Gastroesophageal sphincter (tissue), 4 donors: ENCODE measurements at regions not wholly inside any gene's neighbourhood (a gene's known extent, or its start where the extent isn't known, plus 50 kb on each side); places are given as distances from the start of the nearest gene placed in this dataset.

ENCODE experiments used
- ATAC-seq: fragments of 150-250 bp; one replicate; pipeline ENCODE4 v1.9.1; 2016; ENCODE audit warnings: mild to moderate bottlenecking, moderate library complexity
- H3K27ac ChIP-seq, 4 donors: fragments of 200-600 bp; sonication (generic) in 3 of 4; 1 replicate in 3 of 4; 2 replicates in 1 of 4; pipeline ENCODE4 v1.5.1; 2016 to 2019
- H3K27me3 ChIP-seq: fragments of 200-600 bp; sonication (generic); one replicate; pipeline ENCODE4 v1.5.1; 2019
- H3K36me3 ChIP-seq, 2 donors: fragments of 200-600 bp; sonication (generic); one replicate each; pipeline ENCODE4 v1.5.1; 2019; ENCODE audit warnings: control low read depth in 1 of 2
- H3K4me1 ChIP-seq, 3 donors: fragments of 200-600 bp; sonication (generic); 1 replicate in 2 of 3; 2 replicates in 1 of 3; pipeline ENCODE4 v1.5.1; 2016 to 2019; ENCODE audit warnings: control low read depth in 2 of 3
- H3K4me3 ChIP-seq, 2 donors: fragments of 200-600 bp; sonication (generic); one replicate each; pipeline ENCODE4 v1.5.1; 2019; ENCODE audit warnings: mild to moderate bottlenecking in 1 of 2, moderate library complexity in 1 of 2
- H3K9me3 ChIP-seq, 3 donors: fragments of 200-600 bp; sonication (generic); one replicate each; pipeline ENCODE4 v1.5.1; 2017 to 2019; ENCODE audit warnings: control low read depth in 2 of 3
- CTCF ChIP-seq, 4 experiments: fragments of 200-600 bp in 2 of 4; fragments of 450-650 bp in 2 of 4; sonication (generic) in 1 of 4; IDR thresholded peaks; one replicate each; pipeline ENCODE4 v1.5.1; 2017 to 2019; ENCODE audit warnings: antibody characterized with exemption in 4 of 4, mild to moderate bottlenecking in 2 of 4, moderate library complexity in 2 of 4
- EP300 ChIP-seq: sonication (generic); formaldehyde crosslinking; IDR thresholded peaks from one replicate; pipeline ENCODE4 v1.6.1; 2017; ENCODE audit warnings: antibody characterized with exemption, mild to moderate bottlenecking
- POLR2A ChIP-seq, 2 donors: fragments of 450-650 bp; IDR thresholded peaks; one replicate each; pipeline ENCODE4 v1.6.1; 2017; ENCODE audit warnings: antibody characterized with exemption in 2 of 2, mild to moderate bottlenecking in 2 of 2, moderate library complexity in 1 of 2
- POLR2AphosphoS5 ChIP-seq: sonication (generic); formaldehyde crosslinking; IDR thresholded peaks from one replicate; pipeline ENCODE4 v1.6.1; 2017; ENCODE audit warnings: antibody characterized with exemption
- WGBS, 2 donors: methylation state at CpG; one replicate each; pipeline ENCODE4 v1.1.5; 2018; ENCODE audit warnings: low coverage in 1 of 2; 5-methylcytosine and 5-hydroxymethylcytosine counted together

GRCh38 chr12:47351526-47351925, 271.8 kb upstream of the AMIGO2 start:
- no peak overlapping the region for H3K27ac ChIP-seq
- no peak for ATAC-seq
- no peaks in the 10 kb centered on the region for H3K4me1 ChIP-seq
- no peaks in the 10 kb centered on the region for H3K27me3 ChIP-seq
- no peaks in the 10 kb centered on the region for H3K9me3 ChIP-seq
- WGBS, 2 donors = 81 to 92% methylated on average over 2 of the region's 2 CpGs
- TF ChIP-seq CTCF (IDR thresholded peaks at IDR 0.05) = no peak
- TF ChIP-seq EP300 = no peak
- no peak for TF ChIP-seq POLR2A (IDR thresholded peaks at IDR 0.05)
- no peak for TF ChIP-seq POLR2AphosphoS5
- no peak overlapping the region for H3K4me3 ChIP-seq
- no peaks in the 10 kb centered on the region for H3K36me3 ChIP-seq

GRCh38 chr12:47350062-47350408, 270.3 kb upstream of the AMIGO2 start:
- ATAC-seq = no peak
- Histone ChIP-seq H3K27ac (no peak overlapping the region), H3K9me3 (no peaks in the 10 kb centered on the region), H3K36me3 (no peaks in the 10 kb centered on the region), H3K4me1 (no peaks in the 10 kb centered on the region), H3K27me3 (no peaks in the 10 kb centered on the region), H3K4me3 (no peak overlapping the region)
- TF ChIP-seq EP300 (no peak), POLR2A (IDR thresholded peaks at IDR 0.05) (no peak), POLR2AphosphoS5 (no peak), CTCF (IDR thresholded peaks at IDR 0.05) (no peak)

- Histone ChIP-seq H3K4me3 (no peak overlapping the region), H3K27ac (no peak overlapping the region), H3K4me1 (no peaks in the 10 kb centered on the region), H3K9me3 (no peaks in the 10 kb centered on the region), H3K36me3 (no peaks in the 10 kb centered on the region), H3K27me3 (no peaks in the 10 kb centered on the region)
- WGBS, 2 donors = 71 to 80% methylated on average over 4 of the region's 5 CpGs
- TF ChIP-seq CTCF (IDR thresholded peaks at IDR 0.05) (no peak), POLR2A (IDR thresholded peaks at IDR 0.05) (no peak)
- no peak for ATAC-seq
Observed at GRCh38 chr12:47349137-47350061, 269.6 kb upstream of the AMIGO2 start.

GRCh38 chr12:47348206-47348605, 268.4 kb upstream of the AMIGO2 start:
- Histone ChIP-seq H3K9me3 (no peaks in the 10 kb centered on the region), H3K4me3 (no peak overlapping the region), H3K4me1 (no peaks in the 10 kb centered on the region), H3K27me3 (no peaks in the 10 kb centered on the region), H3K27ac (no peak overlapping the region), H3K36me3 (no peaks in the 10 kb centered on the region)
- 67 to 88% methylated on average over 1 of the region's 1 CpG for WGBS, 2 donors
- no peak for ATAC-seq
- no peak for TF ChIP-seq POLR2A (IDR thresholded peaks at IDR 0.05)

- ATAC-seq = no peak
- no peak overlapping the region for H3K27ac ChIP-seq
- no peaks in the 10 kb centered on the region for H3K4me1 ChIP-seq
- 77 to 98% methylated on average over 4 of the region's 4 CpGs for WGBS, 2 donors
- no peak overlapping the region for H3K4me3 ChIP-seq
- TF ChIP-seq POLR2A (IDR thresholded peaks at IDR 0.05) (no peak), POLR2AphosphoS5 (no peak), CTCF (IDR thresholded peaks at IDR 0.05) (no peak)
- no peaks in the 10 kb centered on the region for H3K27me3 ChIP-seq
- no peaks in the 10 kb centered on the region for H3K36me3 ChIP-seq
- H3K9me3 ChIP-seq = peaks cover 0 to 6% (median 0%) of the 10 kb centered on the region in 3 donors
Observed at GRCh38 chr12:47346251-47347019, 266.7 kb upstream of the AMIGO2 start.
